GM19455 (cell line): ENCODE measurements at regions not wholly inside any gene's neighbourhood (a gene's known extent, or its start where the extent isn't known, plus 50 kb on each side); places are given as distances from the start of the nearest gene placed in this dataset.

Experiments
- ATAC-seq: cut with Tn5 transposase; IDR thresholded peaks from one replicate; pipeline ENCODE4 v1.9.1; 2021; ENCODE audit not compliant: unreplicated experiment

- no peak for ATAC-seq
Observed at GRCh38 chr15:35768949-35769348, 223.0 kb upstream of the DPH6 start.

- ATAC-seq, result no peak
Observed at GRCh38 chr15:35769656-35770055, 223.7 kb upstream of the DPH6 start.

- ATAC-seq, result no peak
Observed at GRCh38 chr15:35771746-35772442, 225.9 kb upstream of the DPH6 start.

GRCh38 chr15:35774653-35775052 is 228.7 kb upstream of the DPH6 start:
- ATAC-seq, result no peak

- no peak for ATAC-seq
Observed at GRCh38 chr15:35775471-35775870, 229.5 kb upstream of the DPH6 start.

GRCh38 chr15:35777061-35777460 is 231.1 kb upstream of the DPH6 start:
- ATAC-seq, result no peak

GRCh38 chr15:35783203-35783602 is 237.2 kb upstream of the DPH6 start:
- ATAC-seq, result no peak

- ATAC-seq, result no peak
Observed at GRCh38 chr15:35784745-35785144, 238.8 kb upstream of the DPH6 start.

GRCh38 chr15:35810007-35810406 is 264.0 kb upstream of the DPH6 start:
- ATAC-seq, result no peak

- ATAC-seq, result no peak
Observed at GRCh38 chr15:35813573-35813972, 267.6 kb upstream of the DPH6 start.

GRCh38 chr15:35818846-35819245 is 272.9 kb upstream of the DPH6 start:
- no peak for ATAC-seq

GRCh38 chr15:35822153-35822552 is 276.2 kb upstream of the DPH6 start:
- no peak for ATAC-seq

GRCh38 chr15:35827141-35827540 is 281.2 kb upstream of the DPH6 start:
- no peak for ATAC-seq

- no peak for ATAC-seq
Observed at GRCh38 chr15:35827911-35828310, 281.9 kb upstream of the DPH6 start.

GRCh38 chr15:35833581-35833980 is 287.6 kb upstream of the DPH6 start:
- no peak for ATAC-seq

- no peak for ATAC-seq
Observed at GRCh38 chr15:35834216-35834830, 288.4 kb upstream of the DPH6 start.

- ATAC-seq, result no peak
Observed at GRCh38 chr15:35834866-35835265, 288.9 kb upstream of the DPH6 start.

- ATAC-seq, result no peak
Observed at GRCh38 chr15:35838424-35839111, 292.6 kb upstream of the DPH6 start.

- no peak for ATAC-seq
Observed at GRCh38 chr15:35842631-35843030, 296.7 kb upstream of the DPH6 start.

- ATAC-seq, result no peak
Observed at GRCh38 chr15:35843498-35843897, 297.5 kb upstream of the DPH6 start.

- no peak for ATAC-seq
Observed at GRCh38 chr15:35850284-35850683, 304.3 kb upstream of the DPH6 start.

- ATAC-seq, result no peak
Observed at GRCh38 chr15:35851491-35851890, 305.5 kb upstream of the DPH6 start.
